HepG2 (cell line): ENCODE measurements at regions not wholly inside any gene's neighbourhood (a gene's known extent, or its start where the extent isn't known, plus 50 kb on each side); places are given as distances from the start of the nearest gene placed in this dataset.

Experiments used
- ATAC-seq: fragments of 200-7000 bp; cut with Tn5 transposase; 3 replicates; pipeline ENCODE4 v1.9.1; 2020; ENCODE audit warnings: mild to moderate bottlenecking, moderate library complexity
- BruUV-seq: library from RNA; stranded (reverse); fragments of 400-500 nt; replicated peaks from 2 replicates; lab custom pipeline; 2021; lab: Mats Ljungman, UMichigan
- CTCF ChIA-PET: fragments of 300-600 bp; formaldehyde crosslinking; extraction: SDS; loops from one replicate; lab custom pipeline; 2021; ENCODE audit warnings: low total read pairs, inconsistent platforms, low intra/inter-chr PET ratio; lab: Yijun Ruan, JAX
- POLR2A ChIA-PET: fragments of 350-600 bp; sonication (Branson Sonifier 250); formaldehyde crosslinking; loops from one replicate; lab custom pipeline; 2020; ENCODE audit warnings: antibody characterized with exemption, inconsistent platforms; lab: Yijun Ruan, JAX
- DNase-seq: peaks from one replicate; pipeline ENCODE4 v3.0.0-alpha.2; 2015; ENCODE audit warnings: low spot score
- FAIRE-seq: peaks from 3 replicates; lab custom pipeline; 2011; peaks lifted over from hg19 to GRCh38; lab: Jason Lieb, UNC
- H2AFZ ChIP-seq: one replicate; pipeline ENCODE4 v1.6.1; 2011; ENCODE audit warnings: low read length, inconsistent platforms
- H3K27ac ChIP-seq: fragments of 300-600 bp; 3 replicates; pipeline ENCODE4 v1.8.0; 2011; ENCODE audit warnings: mixed run types, mild to moderate bottlenecking, mixed read lengths, low read length, inconsistent platforms; ENCODE audit not compliant: insufficient read depth; ENCODE audit errors: extremely low read length
- H3K27me3 ChIP-seq, 2 experiments: fragments of 200-600 bp in 1 of 2; 2 replicates in 1 of 2; 3 replicates in 1 of 2; pipeline versions ENCODE4 v1.6.0 to v1.8.0; 2011; ENCODE audit warnings: low read length in 2 of 2, mild to moderate bottlenecking in 2 of 2, moderate library complexity in 2 of 2, inconsistent platforms in 1 of 2; ENCODE audit not compliant: insufficient read depth in 2 of 2, control insufficient read depth in 1 of 2
- H3K36me3 ChIP-seq, 2 experiments: fragments of 200-600 bp in 1 of 2; replicated peaks in 1 of 2; 2 replicates in 1 of 2; 3 replicates in 1 of 2; pipeline versions ENCODE4 v1.5.1 to v1.8.0; 2011; ENCODE audit warnings: low read length in 2 of 2, inconsistent platforms in 1 of 2; ENCODE audit not compliant: insufficient read depth in 2 of 2, control insufficient read depth in 1 of 2
- H3K4me1 ChIP-seq: 2 replicates; pipeline ENCODE4 v1.5.1; 2012; ENCODE audit warnings: low read length, inconsistent platforms; ENCODE audit not compliant: insufficient read depth
- H3K4me2 ChIP-seq: 2 replicates; pipeline ENCODE4 v1.6.0; 2011; ENCODE audit warnings: low read depth, low read length, inconsistent platforms
- H3K4me3 ChIP-seq, 3 experiments: fragments of 200-600 bp in 1 of 3; sonication (generic), shearing (Covaris generic) in 1 of 3; replicated peaks in 1 of 3; 2 replicates each; pipeline ENCODE4 v1.5.1; 2011 to 2016; ENCODE audit warnings: low read length in 3 of 3, inconsistent platforms in 2 of 3, low read depth in 2 of 3, mild to moderate bottlenecking in 2 of 3, control low read depth in 1 of 3, mixed read lengths in 1 of 3; ENCODE audit not compliant: insufficient read depth in 1 of 3
- H3K79me2 ChIP-seq: one replicate; pipeline ENCODE4 v1.6.1; 2011; ENCODE audit warnings: low read length, inconsistent platforms; ENCODE audit not compliant: insufficient read depth
- H3K9ac ChIP-seq: 2 replicates; pipeline ENCODE4 v1.6.0; 2011; ENCODE audit warnings: mild to moderate bottlenecking, low read depth, low read length, inconsistent platforms; ENCODE audit not compliant: insufficient read depth
- H3K9me3 ChIP-seq: 2 replicates; pipeline ENCODE4 v1.5.1; 2012; ENCODE audit warnings: mild to moderate bottlenecking, low read length
- H4K20me1 ChIP-seq: 2 replicates; pipeline ENCODE4 v1.6.0; 2011; ENCODE audit warnings: inconsistent platforms, mild to moderate bottlenecking, low read length, moderate library complexity; ENCODE audit not compliant: insufficient read depth
- CCDC6 ChIP-seq: sonication (generic); formaldehyde crosslinking; IDR thresholded peaks from 2 replicates; pipeline ENCODE4 v1.8.1; 2022; ENCODE audit warnings: mild to moderate bottlenecking, missing genetic modification reagents, moderate library complexity
- RORA ChIP-seq: sonication (generic); formaldehyde crosslinking; IDR thresholded peaks from 2 replicates; pipeline ENCODE4 v1.5.0; 2020; ENCODE audit warnings: mild to moderate bottlenecking, missing genetic modification reagents, moderate library complexity
- ZNF687 ChIP-seq: sonication (generic); formaldehyde crosslinking; IDR thresholded peaks from 2 replicates; pipeline ENCODE4 v1.5.1; 2020; ENCODE audit warnings: mild to moderate bottlenecking, missing genetic modification reagents, moderate library complexity
- WGBS: methylation state at CpG from one replicate; pipeline ENCODE4 v1.1.6; 2017; ENCODE audit warnings: low lambda C conversion rate; 5-methylcytosine and 5-hydroxymethylcytosine counted together
- in situ Hi-C: cut with HindIII; loops from 2 replicates; pipeline ENCODE4 v1.10.0; 2017; ENCODE audit warnings: low pct_unique_long_range_greater_than_20kb; ENCODE audit not compliant: extremely low pct_ligation_motif_present
- intact Hi-C: fragments of 100-400 bp; cut with micrococcal nuclease; formaldehyde crosslinking; loops from one replicate; pipeline ENCODE4 v1.10.0; 2022; ENCODE audit not compliant: unreplicated experiment

GRCh38 chr2:239554766-239555570 lies 154.1 kb upstream of the HDAC4 start:
- ATAC-seq, result no peak
- DNase-seq, result no peak
- intact Hi-C loops (no loop called here), in situ Hi-C loops (no loop called here)
- no peaks in the 10 kb centered on the region for H4K20me1 ChIP-seq
- H3K27me3 ChIP-seq, result peaks cover 6 to 62% of the 10 kb centered on the region in 2 experiments; a peak in 4 of 5 replicates
- ChIA-PET POLR2A (interaction anchor here (0.6 kb wide), 1 partner anchor 154 kb away, joined by 3 read pairs; no protein-coding TSS in a partner anchor), CTCF (no interaction called here)
- H3K27ac ChIP-seq, result no peak overlapping the region
- 25% methylated on average over 8 of the region's 8 CpGs for WGBS
- no peaks in the 10 kb centered on the region for H3K4me1 ChIP-seq
- no peaks in the 10 kb centered on the region for H3K36me3 ChIP-seq
- no peak overlapping the region for H3K4me3 ChIP-seq
- no peaks in the 10 kb centered on the region for H3K79me2 ChIP-seq
- no peak overlapping the region for H2AFZ ChIP-seq
- no TSS peak for BruUV-seq
- no peak overlapping the region for H3K4me2 ChIP-seq
- TF ChIP-seq RORA (CRISPR knock-in tag) (no peak), ZNF687 (no peak), CCDC6 (no peak)
- no peak overlapping the region for H3K9ac ChIP-seq
- H3K9me3 ChIP-seq, result no peaks in the 10 kb centered on the region
- no peak for FAIRE-seq
